Stromal cell of bone marrow (primary cell): ENCODE measurements at regions not wholly inside any gene's neighbourhood (a gene's known extent, or its start where the extent isn't known, plus 50 kb on each side); places are given as distances from the start of the nearest gene placed in this dataset.
A peak's percentile ranks its signal among the peaks of the same experiment; 100 is the strongest.
"Not testable (repeated sequence)": the region's sequence is repeated elsewhere in the genome, so short reads cannot be mapped to it uniquely, and the experiment has no call there.

Experiments
- DNase-seq: peaks from one replicate; pipeline ENCODE4 v3.0.0-alpha.2; 2012; ENCODE audit warnings: low read depth

DNA sequence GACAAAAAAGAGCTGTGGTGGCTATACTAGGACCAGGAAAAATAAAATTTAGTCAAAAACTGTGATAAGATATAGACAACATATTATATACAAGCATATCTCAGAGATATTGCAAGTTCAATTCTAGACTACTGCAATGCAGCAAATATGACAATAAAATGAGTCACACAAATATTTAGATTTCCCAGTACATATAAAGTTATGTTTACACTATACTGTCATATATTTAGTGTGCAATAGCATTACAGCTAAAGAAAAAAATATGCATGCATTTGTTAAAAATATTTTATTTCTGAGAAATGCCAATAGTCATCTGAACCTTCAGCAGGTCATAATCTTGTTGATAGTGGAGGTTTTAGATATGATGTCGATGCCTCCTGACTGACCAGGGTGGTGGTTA is 72.1 kb downstream of the AKR1C4 start:
- DNase-seq: no peak

DNA sequence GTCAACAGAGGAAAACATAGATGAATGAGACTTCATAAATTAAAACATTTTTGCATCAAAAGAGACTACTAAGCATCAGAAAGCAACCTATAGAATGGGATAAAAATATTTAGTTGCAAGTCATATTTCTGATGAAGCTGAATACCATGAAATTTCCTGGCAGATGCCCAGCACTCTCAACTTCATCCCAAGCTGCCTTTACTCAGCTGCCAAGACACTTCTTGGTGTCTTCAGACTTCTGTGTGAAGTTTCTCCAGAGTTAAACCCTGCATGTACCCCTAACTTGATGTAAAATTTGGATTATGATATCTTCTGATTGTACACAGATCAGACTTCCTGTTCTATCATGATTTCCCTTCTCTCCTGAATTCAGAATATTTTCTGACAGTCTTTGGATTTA is 73.2 kb downstream of the AKR1C4 start:
- no peak for DNase-seq

DNA sequence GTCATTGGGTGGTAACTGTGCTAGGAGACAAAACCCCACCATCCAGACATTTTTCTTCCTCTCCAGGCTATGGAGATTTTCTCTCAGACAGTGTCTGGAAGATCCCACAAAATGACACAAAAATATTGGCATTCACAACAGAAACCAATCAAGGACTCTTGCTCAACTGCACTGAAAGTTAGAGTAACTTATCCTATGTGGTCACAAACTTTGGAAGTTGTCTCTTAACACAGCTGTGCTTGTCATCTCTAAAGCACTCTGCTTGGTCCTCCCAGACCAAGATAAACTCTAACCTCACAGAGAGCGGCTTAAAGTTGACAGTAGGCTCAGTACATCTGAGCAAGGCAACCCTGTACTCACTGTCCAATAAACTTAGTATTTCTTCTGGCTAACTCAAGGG is 74.9 kb downstream of the AKR1C4 start:
- no peak for DNase-seq

DNA sequence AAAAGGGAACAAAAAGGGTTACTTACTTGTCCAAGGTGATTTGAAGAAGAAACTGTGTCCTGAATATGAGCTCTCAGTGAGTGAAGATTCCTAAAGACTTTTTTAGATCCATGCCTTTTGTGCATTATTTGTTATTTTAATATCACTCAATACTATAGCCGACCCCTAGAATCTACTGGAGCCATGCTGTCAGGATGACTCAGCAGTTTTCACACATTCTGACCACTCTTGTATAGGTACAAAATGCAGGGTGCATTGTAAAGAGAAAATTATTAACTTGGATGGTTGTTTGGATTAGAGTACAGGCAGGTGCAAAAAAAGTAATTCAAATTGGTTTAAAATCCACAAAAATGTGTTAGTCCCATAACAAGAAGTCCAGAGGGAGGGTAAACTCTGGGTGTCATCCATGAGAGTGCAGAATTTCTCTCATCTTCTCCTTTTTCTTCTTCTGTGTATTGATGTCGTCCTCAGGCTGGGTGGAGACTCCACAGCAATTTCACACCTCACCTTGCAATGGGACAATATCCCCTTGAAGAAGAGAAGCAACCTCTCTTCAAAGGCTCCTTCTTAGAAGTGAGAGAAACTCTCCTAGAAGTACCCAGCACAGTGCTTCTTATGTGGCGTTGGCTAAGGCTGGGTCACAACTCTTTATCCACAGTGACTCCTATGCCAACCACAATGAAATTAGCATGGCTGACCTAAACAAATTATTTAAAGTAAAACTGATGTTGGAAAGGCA is 75.6 kb downstream of the AKR1C4 start:
- no peak for DNase-seq

DNA sequence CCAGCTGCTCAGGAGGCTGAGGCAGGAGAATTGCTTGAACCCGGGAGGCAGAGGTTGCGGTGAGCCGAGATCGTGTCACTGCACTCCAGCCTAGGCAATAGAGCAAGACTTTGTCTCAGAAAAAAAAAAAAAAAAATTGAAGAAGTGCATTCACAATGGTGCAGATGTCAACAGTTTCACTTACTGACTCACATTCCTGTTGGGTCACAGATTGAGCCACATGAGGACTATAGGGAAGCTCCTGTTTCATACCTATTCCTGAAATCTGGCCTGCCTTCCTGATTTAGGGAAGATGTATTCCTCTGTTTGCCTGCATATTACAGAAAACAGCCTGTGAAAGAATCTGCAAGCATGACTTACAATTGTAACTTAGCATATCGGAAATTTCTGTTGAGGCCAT is 78.2 kb downstream of the AKR1C4 start:
- DNase-seq: no peak

DNA sequence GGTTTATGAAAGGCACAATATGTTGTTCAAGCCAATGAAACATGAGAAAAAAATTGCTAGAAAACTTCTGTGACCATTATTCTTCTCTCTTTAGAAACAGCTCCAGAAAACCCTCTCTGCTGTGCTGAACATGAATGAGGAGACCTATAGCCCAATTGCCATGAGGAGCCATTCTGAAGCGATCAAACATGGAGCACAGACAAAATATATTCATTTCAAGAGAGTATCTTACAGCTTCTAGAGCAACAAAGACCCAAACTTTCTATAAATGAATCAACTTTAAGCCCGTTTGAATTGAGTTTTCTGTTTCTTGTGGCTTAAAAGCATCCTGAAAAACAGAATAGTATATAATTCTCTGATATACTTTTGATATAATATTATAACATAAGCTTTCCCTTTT is 83.4 kb upstream of the UCN3 start:
- DNase-seq: no peak

DNA sequence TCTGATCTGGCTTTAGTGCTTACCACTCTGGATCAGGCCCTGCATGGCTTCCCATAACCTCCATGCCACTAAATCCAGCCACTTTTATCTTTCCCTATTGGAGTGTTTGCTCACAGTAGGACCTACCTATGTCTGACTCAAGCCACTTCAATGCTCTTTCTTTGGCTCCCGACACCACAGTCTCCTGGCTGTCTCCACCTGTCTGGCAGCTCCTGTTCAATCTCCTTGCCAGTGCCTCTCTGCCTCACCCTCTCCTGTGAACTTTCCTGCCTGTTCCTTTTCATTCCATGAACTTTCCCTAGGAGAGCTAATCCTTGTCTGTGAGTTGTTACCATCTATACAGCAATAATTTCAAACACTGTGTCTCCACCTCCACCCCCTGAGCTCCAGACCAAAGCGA is 82.6 kb upstream of the UCN3 start:
- DNase-seq: no peak

DNA sequence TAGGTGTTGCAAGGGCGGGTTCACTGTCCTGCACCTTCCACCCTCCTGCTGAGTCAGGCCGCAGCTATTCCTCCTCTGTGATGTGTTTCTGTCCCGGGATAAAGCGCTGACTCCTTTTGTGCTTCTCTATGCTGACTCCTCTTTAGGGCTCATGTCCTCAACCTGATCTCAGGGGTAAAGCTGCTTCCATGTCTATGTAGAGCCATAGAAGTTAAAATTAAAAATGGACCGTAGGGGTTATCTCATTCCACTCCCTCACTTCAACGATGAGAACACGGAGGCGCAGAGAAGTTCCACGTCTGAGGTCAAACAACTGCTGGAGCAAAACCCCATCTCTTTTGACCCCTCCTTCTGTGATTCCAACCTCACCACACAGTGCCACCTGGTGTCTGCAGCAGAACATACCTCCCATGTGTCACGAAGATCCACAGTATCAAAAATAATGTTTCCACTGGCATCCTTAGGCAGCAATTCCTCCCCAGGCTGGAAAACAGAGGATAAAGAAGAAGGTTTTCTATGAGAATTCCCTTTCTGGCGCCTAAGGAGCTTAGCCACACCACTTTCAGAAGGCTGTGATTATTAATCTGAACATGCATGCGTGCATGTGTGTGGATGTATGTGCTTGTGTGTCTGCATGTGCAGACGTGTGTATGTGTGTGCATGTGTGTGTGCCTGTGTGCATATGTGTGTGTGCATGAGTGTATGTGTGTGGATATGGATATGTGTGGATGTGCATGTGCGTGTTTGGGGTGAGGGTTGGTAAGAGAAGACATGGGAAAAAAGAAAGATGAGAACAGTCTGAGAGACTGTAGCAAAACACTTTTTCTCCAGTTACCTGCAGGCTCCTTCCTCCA is 81.2 kb upstream of the UCN3 start:
- peak; percentile 38 for DNase-seq

DNA sequence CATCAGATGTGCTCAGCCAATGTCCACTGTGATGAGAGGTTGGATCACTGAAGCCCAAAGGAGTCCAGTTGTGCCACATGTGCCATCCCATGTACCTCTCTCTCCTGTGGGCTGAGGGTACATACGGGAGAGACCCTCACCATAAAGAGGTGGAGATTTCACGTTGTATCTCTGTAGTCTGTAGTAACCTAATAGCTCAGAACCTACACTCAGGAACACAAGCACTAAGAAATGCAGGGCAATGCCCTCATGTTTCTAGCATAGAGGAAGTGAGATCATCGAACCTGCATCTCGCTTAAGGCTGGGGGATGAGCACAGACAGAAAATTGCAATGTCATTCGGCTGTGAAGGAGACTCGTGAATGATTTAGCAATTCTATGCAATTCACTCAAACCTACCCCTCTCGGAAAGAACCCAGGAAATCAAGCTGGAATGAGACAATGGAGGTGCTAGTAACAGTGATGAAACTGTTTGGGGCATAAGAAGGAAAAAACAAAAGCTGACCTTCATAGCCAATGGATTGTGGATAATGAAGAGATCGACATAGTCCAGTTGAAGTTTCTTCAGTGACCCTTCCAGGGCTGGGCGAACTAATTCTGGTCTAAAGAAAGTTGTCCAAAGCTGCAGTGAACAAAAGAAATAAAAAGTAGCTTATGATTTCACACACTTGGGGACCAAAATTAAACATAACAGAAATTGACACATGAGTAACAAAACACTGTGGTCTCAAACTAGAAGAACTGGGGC is 80.3 kb upstream of the UCN3 start:
- no peak for DNase-seq

DNA sequence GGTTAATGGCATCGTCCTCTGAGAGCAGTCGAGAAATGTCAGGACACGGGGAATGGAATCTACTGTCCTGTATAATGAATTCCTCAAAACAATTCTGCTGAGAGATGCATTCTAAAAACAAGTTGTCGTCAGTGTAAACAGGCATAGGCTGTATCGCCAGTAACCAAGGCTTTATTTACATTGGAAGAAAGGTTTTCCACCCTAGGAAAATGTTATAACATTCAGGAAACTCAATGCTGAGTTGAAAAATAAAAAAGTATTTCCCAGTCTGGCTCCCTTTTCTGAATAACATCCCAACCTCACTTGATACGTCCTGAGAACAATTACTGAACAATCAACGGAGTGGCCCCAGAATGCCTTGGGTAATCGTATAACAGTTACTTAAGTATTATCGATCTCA is 79.6 kb upstream of the UCN3 start:
- no peak for DNase-seq

DNA sequence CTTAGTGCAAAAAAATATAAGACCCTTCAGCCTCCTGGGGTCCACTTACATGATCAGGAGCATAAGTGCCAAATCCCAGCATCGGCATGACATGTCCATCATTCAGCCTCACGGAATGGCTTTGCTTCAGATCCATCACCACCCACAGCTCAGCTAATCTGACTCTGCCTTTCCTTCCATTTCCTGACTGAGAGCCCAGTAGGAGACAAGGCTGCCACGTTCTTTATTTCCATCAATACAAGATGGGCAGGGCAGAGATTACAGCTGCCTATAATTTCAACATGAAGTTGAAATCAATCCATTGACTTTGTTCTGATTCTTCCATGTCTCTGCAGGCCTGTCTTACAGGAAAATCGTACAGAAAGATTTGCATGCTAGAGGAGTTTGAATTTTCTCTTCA is 76.4 kb upstream of the UCN3 start:
- DNase-seq: no peak

DNA sequence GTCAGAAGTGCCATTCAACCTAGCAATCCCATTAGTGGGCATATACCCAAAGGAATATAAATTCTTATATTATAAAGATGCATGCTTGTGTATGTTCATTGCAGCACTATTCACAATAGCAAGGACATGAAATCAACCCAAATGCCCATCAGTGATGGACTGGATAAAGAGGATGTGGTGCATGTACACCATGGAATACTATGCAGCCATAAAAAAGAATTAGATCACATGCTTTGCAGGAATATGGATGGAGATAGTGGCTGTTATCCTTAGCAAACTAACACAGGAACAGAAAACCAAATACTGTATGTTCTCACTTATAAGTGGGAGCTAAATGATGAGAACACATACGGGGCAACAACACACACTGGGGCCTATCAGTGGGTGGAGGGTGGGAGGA is 75.5 kb upstream of the UCN3 start:
- not testable (repeated sequence) for DNase-seq

DNA sequence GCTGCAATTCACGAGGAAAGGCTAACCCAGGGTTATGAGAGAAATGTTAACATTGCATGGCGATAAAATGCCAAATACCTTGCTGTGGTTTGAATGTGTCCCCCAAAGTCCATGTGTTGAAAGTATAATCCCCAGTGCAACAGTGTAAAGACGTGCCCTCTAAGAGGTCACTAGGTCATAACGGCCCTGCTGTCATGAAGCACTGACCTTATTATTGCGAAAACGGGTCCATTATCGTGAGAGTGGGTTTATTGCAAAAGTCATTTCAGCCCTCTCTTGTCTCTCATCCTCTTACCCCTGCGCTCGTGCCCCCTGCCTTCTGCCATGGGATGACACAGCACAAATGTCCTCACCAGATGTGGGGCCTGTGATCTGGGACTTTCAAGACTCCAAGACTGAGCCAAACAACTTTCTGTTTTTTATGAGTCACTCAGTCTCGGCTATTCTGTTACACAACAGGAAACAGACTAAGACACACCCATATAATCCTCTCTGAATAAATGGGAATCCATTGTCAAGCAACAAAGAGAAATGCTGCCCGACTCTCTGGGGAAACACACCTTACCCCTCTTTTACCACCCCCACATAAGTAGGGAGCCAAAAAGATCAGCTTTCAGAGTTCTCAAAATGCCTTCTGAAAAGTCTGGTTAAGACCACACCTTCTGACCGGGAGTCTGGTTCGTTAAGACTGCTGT is 73.1 kb upstream of the UCN3 start:
- DNase-seq: peak; percentile 63

DNA sequence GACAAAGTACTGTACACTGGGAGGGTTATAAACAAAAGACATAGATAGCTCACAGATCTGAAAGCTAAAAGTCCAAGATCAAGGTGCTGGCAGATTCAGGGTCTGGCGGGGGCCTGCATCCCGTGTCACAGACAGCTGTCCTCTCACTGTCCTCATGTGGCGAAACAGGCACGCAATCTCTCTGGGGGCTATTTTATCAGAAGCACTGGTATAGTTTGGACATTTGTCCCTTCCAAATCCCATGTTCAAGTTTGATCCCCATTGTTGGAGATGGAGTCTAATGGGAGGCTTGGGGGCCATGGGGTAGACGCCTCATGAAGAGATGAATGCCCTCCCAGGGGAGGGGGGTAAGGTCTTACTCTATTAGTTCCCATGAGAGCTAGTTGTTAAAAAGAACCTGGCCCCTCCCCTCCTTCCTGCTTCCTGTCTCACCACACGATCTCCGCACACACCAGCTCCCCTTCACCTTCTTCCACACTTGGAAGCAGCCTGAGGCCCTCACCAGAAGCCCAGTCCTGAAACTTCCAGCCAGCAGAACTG is 72.5 kb upstream of the UCN3 start:
- no peak for DNase-seq

DNA sequence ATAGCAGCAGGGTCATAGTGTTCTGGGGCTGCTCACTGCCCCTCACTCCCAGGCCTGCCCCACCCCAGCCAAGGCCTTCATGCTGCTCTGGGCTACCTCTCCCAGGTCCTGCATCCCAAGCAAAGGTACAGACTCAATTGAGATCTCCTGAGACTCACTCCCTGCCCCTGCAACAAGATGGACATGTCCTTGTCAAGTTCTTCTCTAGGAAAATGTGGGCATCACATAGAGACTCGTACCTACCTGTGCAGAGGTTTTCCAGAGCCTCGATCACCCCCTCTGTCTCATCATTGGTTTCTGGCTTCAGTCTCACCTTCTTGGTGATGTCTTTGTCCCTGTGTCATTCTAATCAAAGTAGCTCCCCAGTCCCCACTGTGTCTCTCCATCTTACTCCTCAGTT is 71.8 kb upstream of the UCN3 start:
- not testable (repeated sequence) for DNase-seq

DNA sequence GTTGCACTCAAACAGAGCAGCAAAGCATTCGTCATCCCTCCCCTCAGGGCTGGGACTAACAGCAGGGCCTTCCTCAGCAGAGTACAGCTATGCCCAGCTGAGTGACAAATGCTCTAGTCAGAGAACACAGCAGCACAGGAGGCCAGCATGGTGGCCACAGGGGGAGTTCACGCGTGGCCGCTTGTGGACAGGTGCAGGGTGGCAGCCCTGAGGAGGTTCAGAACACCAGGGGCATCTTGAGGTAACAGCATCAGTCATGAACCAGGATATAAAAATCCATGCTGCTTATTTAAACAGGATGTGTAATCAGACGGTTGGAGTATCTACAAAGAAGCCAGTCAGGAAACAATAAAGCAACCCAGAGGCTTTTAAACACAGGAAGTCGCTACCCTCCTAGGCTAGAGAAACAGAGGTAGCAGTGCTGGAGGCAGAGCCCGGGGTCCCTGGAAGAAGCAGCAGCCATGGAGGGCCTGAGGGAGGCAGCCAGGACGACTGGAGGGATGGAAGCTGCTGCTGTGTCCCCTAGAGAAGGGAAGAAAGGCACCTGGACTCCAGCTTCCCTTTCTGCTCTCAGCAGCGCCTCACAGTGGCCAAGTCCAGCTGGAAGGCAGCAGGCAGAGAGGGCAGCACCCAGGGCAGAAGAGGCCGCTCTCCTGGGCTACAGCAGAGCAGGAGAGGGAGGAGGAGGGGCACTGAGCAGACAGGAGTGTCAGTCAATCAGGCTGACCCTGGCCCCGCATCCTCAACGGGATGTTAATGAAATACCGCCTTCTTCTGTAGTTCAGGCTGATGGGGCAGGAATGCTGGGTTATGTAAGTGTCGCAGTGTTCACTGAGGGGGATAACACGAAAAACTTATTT is 70.8 kb upstream of the UCN3 start:
- no peak for DNase-seq

DNA sequence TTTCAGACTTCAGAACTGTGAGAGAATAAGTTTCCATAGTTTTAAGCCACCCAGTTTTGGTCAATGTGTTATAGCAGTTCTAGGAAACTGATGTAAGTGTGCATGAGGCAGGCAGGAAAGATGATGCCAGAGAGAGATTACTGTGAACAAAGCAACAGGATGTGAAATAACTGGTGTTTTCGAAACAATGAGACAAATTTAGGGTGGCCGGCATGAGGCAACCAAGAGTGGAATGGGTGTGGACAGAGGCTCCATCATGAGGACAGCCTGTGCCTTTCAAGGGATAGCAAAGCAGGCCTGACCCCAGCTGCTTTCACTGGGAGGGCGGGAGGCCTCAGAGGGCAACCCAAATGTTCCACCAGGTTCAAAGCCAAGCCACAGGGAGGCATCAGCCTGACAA is 67.3 kb upstream of the UCN3 start:
- DNase-seq: no peak

DNA sequence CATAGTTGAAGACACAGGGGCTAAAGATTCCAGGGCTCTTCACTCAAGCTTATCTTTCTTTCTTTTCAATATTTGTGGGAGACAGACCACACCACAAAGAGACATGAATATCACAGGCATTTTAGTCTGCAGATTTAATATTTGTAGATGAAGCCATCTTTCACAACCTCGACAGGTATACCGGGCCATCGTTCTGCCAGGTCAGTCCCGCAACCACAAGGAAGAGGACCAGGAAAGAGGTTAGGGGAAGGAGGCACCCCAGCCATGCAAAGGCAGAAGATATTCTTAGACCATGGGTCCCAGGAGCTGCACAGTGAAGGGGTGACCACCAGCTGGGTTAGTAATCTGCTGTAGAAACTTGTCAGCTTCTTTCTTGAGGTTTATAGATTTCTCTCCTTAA is 66.8 kb upstream of the UCN3 start:
- no peak for DNase-seq

DNA sequence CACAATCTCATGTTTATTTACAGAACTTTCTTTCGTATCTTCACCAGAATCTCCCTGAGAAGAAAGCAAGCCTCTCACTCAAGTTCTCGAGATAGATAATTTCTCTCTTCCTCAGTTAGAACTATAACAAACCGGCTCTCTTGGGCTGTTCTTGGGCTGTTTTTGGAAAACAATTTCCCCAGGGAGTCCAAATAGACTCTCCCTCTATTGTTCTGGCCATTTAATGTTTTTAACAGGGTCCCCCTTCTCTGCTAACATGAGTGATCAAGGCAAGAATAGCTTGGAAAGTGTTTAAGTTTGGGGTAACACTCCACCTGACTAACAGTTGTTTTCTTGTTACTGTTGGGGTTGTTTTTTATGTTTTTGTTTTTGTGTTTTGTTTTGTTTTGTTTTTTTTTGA is 64.8 kb upstream of the UCN3 start:
- DNase-seq: no peak

DNA sequence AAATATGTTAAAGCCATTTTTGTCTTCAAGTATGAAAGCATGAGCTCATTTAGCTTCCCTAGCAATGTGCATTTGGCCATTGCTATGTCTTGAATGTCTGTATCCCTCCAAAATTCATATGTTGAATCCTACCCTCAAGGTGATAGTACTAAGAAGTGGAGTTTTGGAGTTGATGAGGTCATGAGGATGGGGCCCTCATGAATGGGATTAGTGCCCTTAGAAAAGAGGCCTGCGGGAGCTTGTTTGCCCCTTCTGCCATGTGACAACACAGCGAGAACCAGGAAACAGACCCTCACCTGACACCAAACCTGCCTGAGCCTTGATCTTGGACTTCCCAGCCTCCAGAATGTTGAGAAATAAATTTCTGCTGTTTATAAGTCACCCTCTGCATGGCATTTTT is 61.3 kb upstream of the UCN3 start:
- no peak for DNase-seq

DNA sequence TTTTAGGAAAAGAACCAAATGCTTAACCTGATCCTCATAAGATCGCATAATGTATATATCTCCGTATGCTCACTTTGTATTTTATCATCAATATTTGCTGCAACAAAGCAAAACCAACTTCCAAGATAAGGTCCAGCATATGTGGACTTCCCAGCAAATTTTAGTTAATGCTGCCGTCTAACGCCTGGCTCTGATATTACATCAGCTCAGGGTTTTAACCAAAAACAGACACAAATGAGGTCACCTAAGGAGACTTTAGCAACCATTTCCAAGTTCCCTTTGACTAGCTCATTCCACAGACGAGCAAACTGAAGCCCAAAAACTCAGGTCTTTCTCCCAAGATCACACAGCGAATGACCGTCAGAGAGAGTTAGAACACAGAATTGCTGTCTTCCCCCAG is 59.4 kb upstream of the UCN3 start:
- DNase-seq: peak; percentile 72
